ENCODE measurements at regions not wholly inside any gene's neighbourhood (a gene's known extent, or its start where the extent isn't known, plus 50 kb on each side); places are given as distances from the start of the nearest gene placed in this dataset.

- Histone ChIP-seq H3K4me3 (no peak overlapping the region), H3K4me2 (no peak overlapping the region), H3K9me3 (no peaks in the 10 kb centered on the region), H3K27ac (no peak overlapping the region), H3K4me1 (no peaks in the 10 kb centered on the region)
- ChIA-PET CTCF (no interaction called here), POLR2A (no interaction called here)
- DNase-seq (ENCODE audit: low read depth in 1 of 2, low spot score in 1 of 2), result no peak
- 25% methylated on average over 4 of the region's 4 CpGs for WGBS (ENCODE audit: missing lambda C conversion rate)
- FAIRE-seq, result no peak
- ATAC-seq, result no peak
- TF ChIP-seq BHLHE40 (IDR thresholded peaks at IDR 0.05; ENCODE audit: low read depth, low read length), result no peak
- TF ChIP-seq NPAS2 (CRISPR knock-in tag; IDR thresholded peaks at IDR 0.05; ENCODE audit: borderline replicate concordance), result no peak
- TF ChIP-seq USF2 (IDR thresholded peaks at IDR 0.05), result peak; percentile 52
These were observed 1628.9 kb downstream of the PCDH7 start for GRCh38 chr4:32349026-32349425.

GRCh38 chr4:32374206-32374605 lies 1654.0 kb downstream of the PCDH7 start:
- ChIA-PET POLR2A (no interaction called here), CTCF (no interaction called here)
- Histone ChIP-seq H3K4me3 (no peak overlapping the region), H3K4me2 (no peak overlapping the region), H3K9me3 (no peaks in the 10 kb centered on the region), H3K27ac (no peak overlapping the region), H3K4me1 (no peaks in the 10 kb centered on the region)
- ATAC-seq (no peak), FAIRE-seq (no peak), DNase-seq (ENCODE audit: low read depth in 1 of 2, low spot score in 1 of 2) (no peak)
- TF ChIP-seq ZFP36 (IDR thresholded peaks at IDR 0.05; ENCODE audit: borderline replicate concordance, partially characterized antibody), result no peak
- WGBS (ENCODE audit: missing lambda C conversion rate), result 48% methylated on average over 2 of the region's 2 CpGs

GRCh38 chr4:32393806-32394205 lies 1673.6 kb downstream of the PCDH7 start:
- ChIA-PET CTCF (interaction anchor here (0.6 kb wide), 1 partner anchor 11 kb away, joined by 3 read pairs; no protein-coding TSS in a partner anchor), POLR2A (no interaction called here)
- Histone ChIP-seq H3K4me3 (no peak overlapping the region), H3K27ac (no peak overlapping the region), H3K9me3 (no peaks in the 10 kb centered on the region), H3K4me1 (no peaks in the 10 kb centered on the region), H3K4me2 (no peak overlapping the region)
- 8% methylated on average over 3 of the region's 3 CpGs for WGBS (ENCODE audit: missing lambda C conversion rate)
- DNase-seq (ENCODE audit: low read depth in 1 of 2, low spot score in 1 of 2), result no peak
- no peak for TF ChIP-seq POLR2A (IDR thresholded peaks at IDR 0.05; ENCODE audit: low read length)
- no peak for TF ChIP-seq RAD21 (conservative IDR thresholded peaks at IDR 0.05 in 1 of 2, IDR thresholded peaks at IDR 0.05 in 1 of 2)
- TF ChIP-seq SMC3 (IDR thresholded peaks at IDR 0.05), result no peak
- no peak for TF ChIP-seq MYC (IDR thresholded peaks at IDR 0.05; ENCODE audit: borderline replicate concordance, low read length)
- TF ChIP-seq HES2 (IDR thresholded peaks at IDR 0.05), result no peak
- no peak for TF ChIP-seq RARB (CRISPR knock-in tag; IDR thresholded peaks at IDR 0.05)
- no peak for TF ChIP-seq CEBPB (IDR thresholded peaks at IDR 0.05)
- TF ChIP-seq HMGXB4 (CRISPR knock-in tag; IDR thresholded peaks at IDR 0.05; ENCODE audit: borderline replicate concordance), result no peak
- TF ChIP-seq, protein P1, sequence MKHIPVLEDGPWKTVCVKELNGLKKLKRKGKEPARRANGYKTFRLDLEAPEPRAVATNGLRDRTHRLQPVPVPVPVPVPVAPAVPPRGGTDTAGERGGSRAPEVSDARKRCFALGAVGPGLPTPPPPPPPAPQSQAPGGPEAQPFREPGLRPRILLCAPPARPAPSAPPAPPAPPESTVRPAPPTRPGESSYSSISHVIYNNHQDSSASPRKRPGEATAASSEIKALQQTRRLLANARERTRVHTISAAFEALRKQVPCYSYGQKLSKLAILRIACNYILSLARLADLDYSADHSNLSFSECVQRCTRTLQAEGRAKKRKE (CRISPR knock-in tag; IDR thresholded peaks at IDR 0.05; ENCODE audit: low read depth), result no peak
- TF ChIP-seq KDM1A (IDR thresholded peaks at IDR 0.05; ENCODE audit: low read depth), result no peak
- TF ChIP-seq EHMT2 (IDR thresholded peaks at IDR 0.05; ENCODE audit: low read depth), result no peak
- no peak for TF ChIP-seq PHF8 (IDR thresholded peaks at IDR 0.05; ENCODE audit: borderline replicate concordance, low read depth)
- no peak for TF ChIP-seq HOXB13 (CRISPR knock-in tag; IDR thresholded peaks at IDR 0.05; ENCODE audit: low read depth)
- no peak for TF ChIP-seq ESRRA (IDR thresholded peaks at IDR 0.05; ENCODE audit: borderline replicate concordance, low read length)
- no peak for TF ChIP-seq NFE2L2 (conservative IDR thresholded peaks at IDR 0.05; ENCODE audit: low read length)
- no peak for ATAC-seq
- no peak for FAIRE-seq
